Central memory CD8-positive, alpha-beta T cell (primary cell): ENCODE measurements at regions not wholly inside any gene's neighbourhood (a gene's known extent, or its start where the extent isn't known, plus 50 kb on each side); places are given as distances from the start of the nearest gene placed in this dataset.

ENCODE experiments used
- ATAC-seq: fragments of 150-1000 bp; cut with Tn5 transposase; replicated peaks from 2 replicates; pipeline ENCODE4 v1.10.0; 2022; ENCODE audit warnings: mild to moderate bottlenecking, moderate FRiP score, moderate number of reproducible peaks; ENCODE audit not compliant: poor library complexity, severe bottlenecking; ENCODE audit errors: extremely low read depth
- DNase-seq, 2 donors: peaks; one replicate each; pipeline ENCODE4 v3.0.0; 2021; ENCODE audit warnings: low spot score in 2 of 2
- H3K27ac Mint-ChIP-seq: one replicate; pipeline ENCODE4 v1.8.0; 2022; ENCODE audit warnings: low read depth, mild to moderate bottlenecking, moderate library complexity, mixed read lengths
- H3K27me3 Mint-ChIP-seq: one replicate; pipeline ENCODE4 v1.8.0; 2022; ENCODE audit warnings: mixed read lengths
- H3K36me3 Mint-ChIP-seq: one replicate; pipeline ENCODE4 v1.8.0; 2022; ENCODE audit warnings: mild to moderate bottlenecking, moderate library complexity, mixed read lengths; ENCODE audit not compliant: insufficient read depth
- H3K4me1 Mint-ChIP-seq: one replicate; pipeline ENCODE4 v1.8.0; 2022; ENCODE audit warnings: mixed read lengths
- H3K4me3 Mint-ChIP-seq: one replicate; pipeline ENCODE4 v1.8.0; 2022; ENCODE audit warnings: mild to moderate bottlenecking, moderate library complexity, mixed read lengths
- H3K9me3 Mint-ChIP-seq: one replicate; pipeline ENCODE4 v1.8.0; 2022; ENCODE audit warnings: mixed read lengths

DNA sequence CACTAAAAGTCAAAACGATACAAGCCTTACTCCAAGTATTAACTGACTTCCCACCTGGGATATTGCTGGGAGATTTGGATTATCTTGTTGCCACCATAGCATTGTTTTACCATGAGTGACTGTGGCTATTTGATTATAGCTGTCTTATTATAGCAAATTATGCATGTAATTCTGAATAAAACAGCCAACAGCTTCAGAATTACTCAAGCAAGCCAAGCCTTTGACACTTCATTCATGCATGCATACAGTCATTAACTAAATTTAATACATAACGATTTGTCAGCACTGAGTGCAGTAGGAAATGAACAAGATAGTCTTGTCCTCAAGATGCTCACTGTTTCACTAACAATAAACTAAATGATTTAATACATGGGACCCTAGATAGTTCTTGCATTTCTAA, 133.0 kb upstream of the FRMD6 start:
- ATAC-seq (no peak), DNase-seq (no peak)
- Mint-ChIP-seq H3K9me3 (no peaks in the 10 kb centered on the region), H3K27me3 (peaks cover 37% of the 10 kb centered on the region), H3K27ac (no peak overlapping the region), H3K4me3 (no peak overlapping the region), H3K36me3 (no peaks in the 10 kb centered on the region), H3K4me1 (no peaks in the 10 kb centered on the region)

DNA sequence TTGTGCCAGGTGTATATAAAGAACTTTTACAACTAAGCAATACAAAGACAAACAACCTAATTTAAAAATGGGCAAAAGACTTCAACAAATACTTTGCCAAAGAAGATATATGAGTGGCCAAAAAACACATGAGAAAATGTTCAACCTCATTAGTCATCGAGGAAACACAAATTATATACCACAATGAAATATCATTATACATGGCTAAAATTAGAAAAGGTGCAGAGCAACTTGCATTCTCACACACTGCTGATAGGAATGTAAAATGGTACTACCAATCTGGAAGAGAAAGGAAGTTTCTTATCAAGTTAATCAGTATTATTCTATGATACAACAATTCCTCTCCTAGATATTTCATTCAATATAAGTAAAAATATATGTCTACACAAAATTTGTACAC, 131.6 kb upstream of the FRMD6 start:
- H3K4me3 Mint-ChIP-seq, result no peak overlapping the region
- ATAC-seq (no peak), DNase-seq (no peak)
- H3K27ac Mint-ChIP-seq, result no peak overlapping the region
- no peaks in the 10 kb centered on the region for H3K9me3 Mint-ChIP-seq
- H3K27me3 Mint-ChIP-seq, result peaks cover 38% of the 10 kb centered on the region
- no peaks in the 10 kb centered on the region for H3K36me3 Mint-ChIP-seq
- no peaks in the 10 kb centered on the region for H3K4me1 Mint-ChIP-seq

DNA sequence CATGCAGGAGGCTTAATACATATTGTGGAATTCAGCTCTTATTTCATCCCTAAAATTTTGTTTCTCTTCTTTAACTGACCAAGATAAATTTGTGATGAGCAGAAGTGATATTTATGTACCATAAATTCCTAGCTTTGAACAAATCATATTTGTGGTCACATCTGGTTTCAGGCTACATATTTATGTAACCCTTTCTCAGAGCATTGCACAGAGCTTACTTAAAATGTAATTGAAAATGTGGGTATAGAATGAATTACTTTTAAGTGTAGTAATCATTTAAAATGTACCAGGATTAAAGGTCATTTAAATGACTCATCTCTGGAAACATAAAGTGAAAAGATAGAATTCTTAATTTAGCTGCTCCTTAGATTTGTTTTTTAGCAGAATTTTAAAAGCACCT, 129.9 kb upstream of the FRMD6 start:
- DNase-seq (no peak), ATAC-seq (no peak)
- Mint-ChIP-seq H3K9me3 (no peaks in the 10 kb centered on the region), H3K4me1 (no peaks in the 10 kb centered on the region), H3K4me3 (no peak overlapping the region), H3K27me3 (peaks cover 42% of the 10 kb centered on the region), H3K27ac (no peak overlapping the region), H3K36me3 (no peaks in the 10 kb centered on the region)

DNA sequence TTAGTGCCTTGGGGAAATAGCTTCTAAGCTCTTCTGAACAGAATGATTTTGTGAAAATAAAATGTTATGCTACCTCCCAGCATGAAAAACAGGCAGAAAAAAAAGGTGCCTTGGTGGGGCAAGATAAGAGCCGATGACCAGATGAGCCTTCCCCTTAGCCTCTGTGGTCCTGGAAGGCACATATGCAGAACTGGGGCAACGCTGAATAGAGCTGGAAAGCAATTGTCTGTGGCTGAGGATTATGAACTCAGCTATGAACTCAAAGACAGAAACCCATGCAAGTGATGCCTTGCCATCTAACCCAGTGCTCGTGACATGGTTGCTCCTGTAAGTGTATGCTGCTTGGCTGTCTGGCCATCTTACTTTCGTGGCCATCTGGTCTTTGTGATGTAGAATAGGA, 128.5 kb upstream of the FRMD6 start:
- ATAC-seq (no peak), DNase-seq (no peak)
- peaks cover 45% of the 10 kb centered on the region for H3K27me3 Mint-ChIP-seq
- no peaks in the 10 kb centered on the region for H3K4me1 Mint-ChIP-seq
- H3K4me3 Mint-ChIP-seq, result no peak overlapping the region
- H3K36me3 Mint-ChIP-seq, result no peaks in the 10 kb centered on the region
- H3K9me3 Mint-ChIP-seq, result no peaks in the 10 kb centered on the region
- no peak overlapping the region for H3K27ac Mint-ChIP-seq

DNA sequence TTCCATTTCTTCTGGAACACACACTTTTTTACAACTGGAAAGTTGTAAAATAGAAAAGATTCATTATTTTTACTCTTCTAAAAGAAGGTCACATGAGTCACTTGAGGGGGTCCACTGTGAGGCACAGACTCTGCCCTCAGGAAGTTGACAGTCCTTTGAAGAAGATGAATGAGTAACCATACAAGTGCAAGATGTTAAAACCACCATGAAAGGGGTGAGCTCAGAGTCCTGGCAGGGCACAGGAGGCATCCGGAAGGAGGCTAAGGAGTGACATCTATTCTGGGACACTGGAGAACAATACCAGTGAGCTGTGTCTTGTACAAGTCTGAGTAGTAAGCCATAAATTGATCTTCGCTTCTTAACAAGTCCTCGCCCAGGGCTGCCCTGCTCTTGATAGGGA, 126.0 kb upstream of the FRMD6 start:
- Mint-ChIP-seq H3K27me3 (peaks cover 52% of the 10 kb centered on the region), H3K4me1 (no peaks in the 10 kb centered on the region), H3K9me3 (no peaks in the 10 kb centered on the region), H3K4me3 (no peak overlapping the region), H3K27ac (no peak overlapping the region), H3K36me3 (no peaks in the 10 kb centered on the region)
- no peak for ATAC-seq
- DNase-seq, result no peak

DNA sequence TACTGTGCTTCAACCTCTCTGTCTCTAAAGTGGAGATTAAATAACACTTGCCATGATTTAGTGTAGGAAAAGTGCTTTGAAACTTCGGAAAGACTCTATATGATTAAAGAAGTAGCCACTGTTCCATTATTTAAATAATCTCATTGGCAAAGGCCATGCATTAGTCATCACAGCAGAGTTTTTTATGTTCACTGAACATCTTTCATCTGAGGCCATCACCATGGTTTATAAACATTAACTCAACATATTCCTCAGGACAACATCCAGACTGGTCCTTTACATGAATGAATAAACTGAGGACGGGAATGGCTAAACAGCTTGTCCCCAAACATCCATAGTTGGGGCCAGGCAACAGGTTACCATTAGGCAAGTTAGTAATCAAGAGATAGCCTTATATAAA, 124.6 kb upstream of the FRMD6 start:
- Mint-ChIP-seq H3K36me3 (no peaks in the 10 kb centered on the region), H3K4me1 (no peaks in the 10 kb centered on the region), H3K4me3 (no peak overlapping the region), H3K9me3 (no peaks in the 10 kb centered on the region), H3K27ac (no peak overlapping the region), H3K27me3 (peaks cover 52% of the 10 kb centered on the region)
- DNase-seq (no peak), ATAC-seq (no peak)

DNA sequence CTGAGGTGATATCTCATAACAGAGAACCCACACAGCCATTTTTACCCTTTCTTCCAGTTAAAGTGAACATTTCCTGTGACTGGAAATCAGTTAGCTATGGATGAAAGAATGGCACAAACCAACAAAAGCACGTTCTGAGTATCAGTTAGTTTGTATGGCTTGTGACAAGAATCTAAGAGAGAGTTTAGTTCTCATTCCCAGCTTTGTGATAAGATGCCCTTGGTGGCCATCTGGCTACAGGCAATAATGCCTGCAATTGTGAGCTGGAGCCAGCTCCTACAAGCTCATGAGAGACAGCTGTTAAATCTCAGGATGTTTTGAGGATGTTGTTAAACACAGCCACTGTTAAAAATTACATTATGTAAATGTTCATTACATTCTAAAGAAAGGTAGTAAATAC, 122.0 kb upstream of the FRMD6 start:
- peaks cover 44% of the 10 kb centered on the region for H3K27me3 Mint-ChIP-seq

DNA sequence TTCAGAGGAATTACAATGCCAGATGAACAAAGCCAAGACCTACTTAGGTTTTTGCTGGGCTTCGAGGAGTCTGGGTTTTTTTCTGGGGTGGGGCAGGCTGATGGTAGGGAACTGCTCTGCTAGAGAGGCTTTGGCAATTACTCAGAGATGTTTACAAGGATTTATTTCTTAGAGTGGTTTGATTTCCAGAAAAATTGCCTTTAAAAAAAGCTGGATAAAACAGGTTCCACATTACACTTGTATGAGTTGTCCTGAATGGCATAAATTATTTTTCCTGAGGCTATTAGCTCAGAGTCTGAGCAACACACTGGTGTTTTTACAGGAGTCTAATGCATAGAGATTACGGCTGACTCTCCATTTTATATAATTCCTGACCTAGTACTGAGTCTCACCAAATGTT, 118.5 kb upstream of the FRMD6 start:
- no peak overlapping the region for H3K4me3 Mint-ChIP-seq
- no peaks in the 10 kb centered on the region for H3K9me3 Mint-ChIP-seq
- peaks cover 23% of the 10 kb centered on the region for H3K27me3 Mint-ChIP-seq
- H3K4me1 Mint-ChIP-seq, result no peaks in the 10 kb centered on the region
- ATAC-seq (no peak), DNase-seq (no peak)
- no peaks in the 10 kb centered on the region for H3K36me3 Mint-ChIP-seq
- H3K27ac Mint-ChIP-seq, result no peak overlapping the region

More for the DNA sequence above, 122.0 kb upstream of the FRMD6 start:
- DNase-seq (no peak), ATAC-seq (no peak)
- H3K27ac Mint-ChIP-seq, result no peak overlapping the region
- H3K36me3 Mint-ChIP-seq, result no peaks in the 10 kb centered on the region
- no peaks in the 10 kb centered on the region for H3K9me3 Mint-ChIP-seq
- H3K4me1 Mint-ChIP-seq, result no peaks in the 10 kb centered on the region
- no peak overlapping the region for H3K4me3 Mint-ChIP-seq

DNA sequence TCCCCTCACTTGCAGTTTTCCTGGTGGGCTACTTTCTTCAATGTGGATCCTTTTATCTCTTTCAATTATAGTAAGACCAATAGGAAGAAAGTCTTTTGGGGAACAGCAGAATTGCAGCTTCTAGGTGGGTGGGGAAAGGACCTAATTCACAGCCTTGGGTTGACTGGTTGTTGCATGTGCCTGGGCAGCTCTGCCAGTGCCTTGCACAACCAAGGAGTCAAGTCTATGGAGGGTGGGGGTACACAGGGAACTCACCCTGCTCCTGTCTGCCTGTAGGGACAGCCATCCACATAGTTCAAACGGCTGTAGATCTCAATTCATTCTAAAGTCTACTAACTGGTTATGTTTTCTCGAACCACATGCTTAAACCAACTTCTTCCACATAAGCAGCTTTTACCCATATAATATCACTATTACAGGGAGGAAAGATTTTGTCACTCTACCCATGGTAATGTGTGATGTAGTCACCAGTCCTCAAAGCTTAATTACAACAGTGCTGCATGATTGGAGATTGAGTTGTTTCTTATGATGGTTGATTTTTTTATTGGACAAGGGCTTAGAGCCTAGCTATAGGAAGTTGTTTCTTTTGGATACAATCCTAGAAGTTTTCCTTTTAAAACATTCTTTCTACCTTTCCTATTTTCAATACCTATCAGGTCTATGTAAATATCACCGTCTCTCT, 117.7 kb upstream of the FRMD6 start:
- Mint-ChIP-seq H3K27me3 (peaks cover 18% of the 10 kb centered on the region), H3K4me1 (no peaks in the 10 kb centered on the region), H3K9me3 (no peaks in the 10 kb centered on the region), H3K36me3 (no peaks in the 10 kb centered on the region), H3K27ac (no peak overlapping the region), H3K4me3 (no peak overlapping the region)
- ATAC-seq, result no peak
- no peak for DNase-seq

DNA sequence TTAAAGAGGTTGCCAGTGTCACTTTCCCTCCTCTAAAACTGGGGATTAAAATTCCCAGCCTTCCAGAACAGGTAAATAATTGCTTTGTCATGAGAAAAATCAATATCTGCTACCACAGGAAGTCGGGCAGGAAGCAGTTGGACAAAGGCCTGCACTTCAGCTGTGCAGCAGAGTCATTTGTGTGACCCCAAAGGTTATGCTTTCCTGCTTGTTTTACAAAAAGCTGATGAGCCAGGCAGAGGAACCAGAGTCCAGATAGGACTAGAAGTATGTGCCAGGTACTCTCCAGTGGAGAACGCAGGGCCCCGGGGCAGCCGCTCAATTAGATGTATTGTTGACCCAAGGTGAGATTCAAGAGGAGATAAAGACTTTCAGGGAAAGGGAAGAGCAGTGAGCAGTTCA, 117.1 kb upstream of the FRMD6 start:
- Mint-ChIP-seq H3K4me1 (no peaks in the 10 kb centered on the region), H3K27ac (no peak overlapping the region), H3K27me3 (peaks cover 22% of the 10 kb centered on the region), H3K9me3 (no peaks in the 10 kb centered on the region), H3K4me3 (no peak overlapping the region), H3K36me3 (no peaks in the 10 kb centered on the region)
- DNase-seq, result no peak
- ATAC-seq, result no peak

DNA sequence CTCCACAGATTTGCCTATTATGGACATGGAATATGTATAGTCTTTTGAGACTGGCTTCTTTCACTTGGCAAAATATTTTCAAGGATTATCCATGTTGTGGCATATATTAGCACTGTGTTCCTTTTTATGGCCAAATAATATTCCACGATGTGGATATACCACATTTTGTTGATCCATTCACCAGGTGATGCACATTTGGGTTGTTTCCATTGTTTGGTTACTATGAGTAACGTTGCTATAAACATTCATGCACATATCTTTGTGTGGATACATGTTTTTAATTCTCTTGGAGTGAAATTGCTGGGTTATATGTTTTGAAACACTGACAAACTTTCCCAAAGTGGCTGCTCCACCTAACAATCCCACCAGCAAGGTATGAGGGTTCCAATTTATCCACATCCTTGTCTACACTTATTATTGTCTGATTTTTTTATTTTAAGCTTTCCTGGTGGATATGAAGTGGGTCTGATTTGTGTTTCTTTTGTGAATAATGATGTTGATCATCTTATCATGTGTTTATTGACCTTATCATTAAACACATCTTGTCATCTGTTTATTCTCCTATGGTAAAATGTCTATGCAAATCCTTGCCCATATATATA, 116.2 kb upstream of the FRMD6 start:
- H3K36me3 Mint-ChIP-seq, result no peaks in the 10 kb centered on the region
- ATAC-seq, result no peak
- H3K4me3 Mint-ChIP-seq, result no peak overlapping the region
- H3K27ac Mint-ChIP-seq, result no peak overlapping the region
- no peaks in the 10 kb centered on the region for H3K9me3 Mint-ChIP-seq
- DNase-seq, result no peak
- H3K27me3 Mint-ChIP-seq, result peaks cover 29% of the 10 kb centered on the region
- H3K4me1 Mint-ChIP-seq, result no peaks in the 10 kb centered on the region

DNA sequence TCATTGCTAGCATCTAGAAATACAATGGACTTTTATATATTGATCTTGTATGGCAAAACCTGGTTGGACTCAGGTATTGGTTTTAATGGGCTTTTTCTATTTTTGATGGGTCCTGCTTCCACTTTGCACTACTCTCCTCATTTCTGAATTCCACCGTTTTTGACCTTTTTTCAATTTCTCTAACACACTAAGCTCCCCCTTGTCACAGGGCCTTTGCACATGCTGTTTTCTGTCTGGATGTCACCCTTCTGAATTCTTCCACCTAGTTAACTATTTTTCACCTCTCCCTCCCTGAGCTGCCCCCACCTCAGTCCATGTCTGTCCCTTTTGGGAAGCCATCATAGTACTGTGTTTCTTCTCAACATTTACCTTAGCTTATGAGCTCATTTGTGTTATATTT, 112.7 kb upstream of the FRMD6 start:
- Mint-ChIP-seq H3K4me1 (no peaks in the 10 kb centered on the region), H3K4me3 (no peak overlapping the region), H3K36me3 (no peaks in the 10 kb centered on the region)

DNA sequence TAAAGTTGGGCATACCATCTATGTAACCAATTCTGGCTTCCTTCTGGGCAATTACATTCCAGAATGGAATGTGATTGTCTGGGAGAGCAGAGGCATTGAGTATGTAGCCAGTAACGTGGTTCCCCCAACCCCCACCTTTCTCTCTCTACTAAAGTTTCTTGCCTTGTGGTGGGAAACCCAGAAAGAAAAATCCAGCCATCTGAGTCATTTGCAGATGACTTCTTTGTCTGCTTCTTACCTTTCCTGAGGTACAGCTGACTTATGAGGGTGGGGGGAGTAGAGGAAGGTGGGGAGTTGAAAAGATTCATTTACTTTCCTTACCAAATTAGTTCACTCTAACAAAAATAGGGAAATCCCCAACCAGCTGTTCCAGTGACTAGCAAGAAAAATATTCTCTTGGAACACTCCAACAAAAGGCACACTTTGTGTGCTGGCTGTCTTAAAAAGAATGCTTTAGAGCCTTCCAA, 112.1 kb upstream of the FRMD6 start:
- H3K4me1 Mint-ChIP-seq, result no peaks in the 10 kb centered on the region
- ATAC-seq (no peak), DNase-seq (no peak)
- H3K27ac Mint-ChIP-seq, result no peak overlapping the region
- no peaks in the 10 kb centered on the region for H3K36me3 Mint-ChIP-seq
- no peaks in the 10 kb centered on the region for H3K9me3 Mint-ChIP-seq
- peaks cover 59% of the 10 kb centered on the region for H3K27me3 Mint-ChIP-seq
- H3K4me3 Mint-ChIP-seq, result no peak overlapping the region

More for the DNA sequence above, 112.7 kb upstream of the FRMD6 start:
- no peak for DNase-seq
- Mint-ChIP-seq H3K9me3 (no peaks in the 10 kb centered on the region), H3K27me3 (peaks cover 59% of the 10 kb centered on the region), H3K27ac (no peak overlapping the region)
- no peak for ATAC-seq
